Mesothelial cell of epicardium (in vitro differentiated cells): ENCODE measurements at regions not wholly inside any gene's neighbourhood (a gene's known extent, or its start where the extent isn't known, plus 50 kb on each side); places are given as distances from the start of the nearest gene placed in this dataset.

ENCODE experiments used
- DNase-seq, 2 experiments: peaks; one replicate each; pipeline ENCODE4 v3.0.0; 2021; ENCODE audit warnings: low spot score in 2 of 2; ENCODE audit not compliant: unreplicated experiment in 2 of 2
- H3K27ac Mint-ChIP-seq: 2 replicates; pipeline ENCODE4 v1.8.0; 2021; ENCODE audit warnings: mixed read lengths
- H3K27me3 Mint-ChIP-seq: 2 replicates; pipeline ENCODE4 v1.8.0; 2021; ENCODE audit warnings: low read depth, mixed read lengths
- H3K36me3 Mint-ChIP-seq: 2 replicates; pipeline ENCODE4 v1.8.0; 2021; ENCODE audit warnings: mixed read lengths
- H3K4me1 Mint-ChIP-seq: 2 replicates; pipeline ENCODE4 v1.8.0; 2021; ENCODE audit warnings: mixed read lengths
- H3K4me3 Mint-ChIP-seq: 2 replicates; pipeline ENCODE4 v1.8.0; 2021; ENCODE audit warnings: mild to moderate bottlenecking, moderate library complexity, mixed read lengths
- H3K9me3 Mint-ChIP-seq: 2 replicates; pipeline ENCODE4 v1.8.0; 2021; ENCODE audit warnings: mixed read lengths
- CTCF ChIP-seq: fragments of 200-600 bp; sonication (generic); IDR thresholded peaks from one replicate; pipeline ENCODE4 v1.5.0; 2021; ENCODE audit warnings: antibody characterized with exemption; ENCODE audit not compliant: unreplicated experiment

- Mint-ChIP-seq H3K9me3 (peaks cover 35% of the 10 kb centered on the region), H3K4me3 (no peak overlapping the region), H3K27me3 (no peaks in the 10 kb centered on the region), H3K27ac (no peak overlapping the region), H3K4me1 (peaks cover 11% of the 10 kb centered on the region), H3K36me3 (peaks cover 21% of the 10 kb centered on the region)
- no peak for TF ChIP-seq CTCF
- DNase-seq = no peak
Observed at GRCh38 chr14:85112762-85113161, 417.2 kb upstream of the FLRT2 start.

DNA sequence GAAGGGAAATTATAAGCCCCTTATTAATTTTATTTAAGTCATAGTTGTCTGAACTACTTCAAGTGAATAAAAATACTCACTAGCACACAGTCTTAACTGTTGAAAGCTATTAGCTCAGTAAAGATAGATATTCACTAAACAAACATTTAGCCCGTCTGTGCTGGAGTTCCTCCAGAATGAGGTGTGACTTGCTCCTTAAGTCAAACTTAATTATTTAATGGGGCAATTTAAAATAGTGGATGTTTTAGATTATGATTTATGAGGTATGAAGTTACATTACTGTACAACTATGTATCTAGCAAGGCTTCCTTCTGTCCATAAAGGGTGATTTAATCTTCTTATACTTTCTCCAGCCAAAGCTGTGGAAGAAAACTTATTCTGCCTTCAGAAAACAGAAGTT is 414.0 kb upstream of the FLRT2 start:
- DNase-seq = no peak
- Mint-ChIP-seq H3K9me3 (peaks cover 46% of the 10 kb centered on the region), H3K4me3 (no peak overlapping the region), H3K36me3 (peaks cover 21% of the 10 kb centered on the region), H3K27me3 (no peaks in the 10 kb centered on the region), H3K27ac (no peak overlapping the region), H3K4me1 (peaks cover 16% of the 10 kb centered on the region)
- TF ChIP-seq CTCF = no peak

DNA sequence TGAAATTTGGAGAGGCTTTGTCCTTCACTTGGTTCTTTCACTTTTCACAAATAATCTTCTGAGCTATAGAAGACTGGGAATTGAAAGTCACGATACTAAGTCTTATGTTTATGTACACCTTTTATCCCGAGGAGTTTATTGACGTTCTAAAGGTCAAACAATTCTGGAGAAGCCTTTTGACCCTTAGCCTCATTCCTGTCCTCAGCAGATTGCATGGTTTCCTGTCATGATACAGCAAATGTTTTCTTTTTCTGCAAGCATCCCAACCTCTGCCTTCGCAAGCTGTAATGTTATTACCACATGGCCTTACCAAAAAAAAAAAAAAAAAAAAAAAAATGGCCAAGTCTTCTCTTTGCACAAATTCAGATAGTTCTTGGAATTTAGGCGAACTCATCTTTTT is 411.7 kb upstream of the FLRT2 start:
- Mint-ChIP-seq H3K36me3 (peaks cover 9% of the 10 kb centered on the region), H3K4me3 (no peak overlapping the region), H3K4me1 (peaks cover 25% of the 10 kb centered on the region)

GRCh38 chr14:85122690-85123089 is 407.3 kb upstream of the FLRT2 start:
- Mint-ChIP-seq H3K27ac (peak overlapping the region; percentile 17), H3K4me3 (no peak overlapping the region), H3K4me1 (peaks cover 35% of the 10 kb centered on the region), H3K36me3 (no peaks in the 10 kb centered on the region), H3K27me3 (no peaks in the 10 kb centered on the region), H3K9me3 (peaks cover 19% of the 10 kb centered on the region)
- TF ChIP-seq CTCF = no peak
- no peak for DNase-seq

More for the DNA sequence above, 411.7 kb upstream of the FLRT2 start:
- H3K9me3 Mint-ChIP-seq = peaks cover 24% of the 10 kb centered on the region
- TF ChIP-seq CTCF = no peak
- no peaks in the 10 kb centered on the region for H3K27me3 Mint-ChIP-seq
- DNase-seq = no peak
- H3K27ac Mint-ChIP-seq = no peak overlapping the region

GRCh38 chr14:85123755-85124154 is 406.2 kb upstream of the FLRT2 start:
- DNase-seq = no peak
- Mint-ChIP-seq H3K4me1 (peaks cover 34% of the 10 kb centered on the region), H3K4me3 (no peak overlapping the region), H3K9me3 (peaks cover 19% of the 10 kb centered on the region), H3K27me3 (no peaks in the 10 kb centered on the region), H3K36me3 (no peaks in the 10 kb centered on the region), H3K27ac (no peak overlapping the region)
- TF ChIP-seq CTCF = no peak
